ENCODE measurements at regions not wholly inside any gene's neighbourhood (a gene's known extent, or its start where the extent isn't known, plus 50 kb on each side); places are given as distances from the start of the nearest gene placed in this dataset.

DNA sequence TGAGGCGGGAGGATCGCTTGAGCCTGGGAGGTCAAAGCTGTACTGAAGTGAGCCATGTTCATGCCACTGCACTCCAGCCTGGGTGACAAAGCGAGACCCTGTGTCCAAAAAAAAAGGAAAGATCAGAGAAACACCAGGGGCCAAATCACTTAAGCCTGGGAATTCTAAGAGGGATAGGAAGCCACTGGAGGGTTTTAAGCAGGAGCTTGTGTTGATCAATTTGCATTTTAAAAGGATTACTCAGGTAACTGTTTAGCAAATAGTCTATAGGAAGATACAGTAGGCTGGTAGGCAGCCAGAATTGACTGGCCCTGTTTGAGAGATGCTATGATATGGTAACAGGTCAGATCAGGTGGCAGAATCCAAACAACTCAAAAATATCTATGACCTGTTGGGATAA is 162.7 kb downstream of the SPTSSA start (continued):
- TF ChIP-seq, protein P1, sequence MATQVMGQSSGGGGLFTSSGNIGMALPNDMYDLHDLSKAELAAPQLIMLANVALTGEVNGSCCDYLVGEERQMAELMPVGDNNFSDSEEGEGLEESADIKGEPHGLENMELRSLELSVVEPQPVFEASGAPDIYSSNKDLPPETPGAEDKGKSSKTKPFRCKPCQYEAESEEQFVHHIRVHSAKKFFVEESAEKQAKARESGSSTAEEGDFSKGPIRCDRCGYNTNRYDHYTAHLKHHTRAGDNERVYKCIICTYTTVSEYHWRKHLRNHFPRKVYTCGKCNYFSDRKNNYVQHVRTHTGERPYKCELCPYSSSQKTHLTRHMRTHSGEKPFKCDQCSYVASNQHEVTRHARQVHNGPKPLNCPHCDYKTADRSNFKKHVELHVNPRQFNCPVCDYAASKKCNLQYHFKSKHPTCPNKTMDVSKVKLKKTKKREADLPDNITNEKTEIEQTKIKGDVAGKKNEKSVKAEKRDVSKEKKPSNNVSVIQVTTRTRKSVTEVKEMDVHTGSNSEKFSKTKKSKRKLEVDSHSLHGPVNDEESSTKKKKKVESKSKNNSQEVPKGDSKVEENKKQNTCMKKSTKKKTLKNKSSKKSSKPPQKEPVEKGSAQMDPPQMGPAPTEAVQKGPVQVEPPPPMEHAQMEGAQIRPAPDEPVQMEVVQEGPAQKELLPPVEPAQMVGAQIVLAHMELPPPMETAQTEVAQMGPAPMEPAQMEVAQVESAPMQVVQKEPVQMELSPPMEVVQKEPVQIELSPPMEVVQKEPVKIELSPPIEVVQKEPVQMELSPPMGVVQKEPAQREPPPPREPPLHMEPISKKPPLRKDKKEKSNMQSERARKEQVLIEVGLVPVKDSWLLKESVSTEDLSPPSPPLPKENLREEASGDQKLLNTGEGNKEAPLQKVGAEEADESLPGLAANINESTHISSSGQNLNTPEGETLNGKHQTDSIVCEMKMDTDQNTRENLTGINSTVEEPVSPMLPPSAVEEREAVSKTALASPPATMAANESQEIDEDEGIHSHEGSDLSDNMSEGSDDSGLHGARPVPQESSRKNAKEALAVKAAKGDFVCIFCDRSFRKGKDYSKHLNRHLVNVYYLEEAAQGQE (IDR thresholded peaks at IDR 0.05) = no peak
- no peak for TF ChIP-seq HDAC2 (IDR thresholded peaks at IDR 0.05)
- TF ChIP-seq, protein P2, sequence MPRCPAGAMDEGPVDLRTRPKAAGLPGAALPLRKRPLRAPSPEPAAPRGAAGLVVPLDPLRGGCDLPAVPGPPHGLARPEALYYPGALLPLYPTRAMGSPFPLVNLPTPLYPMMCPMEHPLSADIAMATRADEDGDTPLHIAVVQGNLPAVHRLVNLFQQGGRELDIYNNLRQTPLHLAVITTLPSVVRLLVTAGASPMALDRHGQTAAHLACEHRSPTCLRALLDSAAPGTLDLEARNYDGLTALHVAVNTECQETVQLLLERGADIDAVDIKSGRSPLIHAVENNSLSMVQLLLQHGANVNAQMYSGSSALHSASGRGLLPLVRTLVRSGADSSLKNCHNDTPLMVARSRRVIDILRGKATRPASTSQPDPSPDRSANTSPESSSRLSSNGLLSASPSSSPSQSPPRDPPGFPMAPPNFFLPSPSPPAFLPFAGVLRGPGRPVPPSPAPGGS (IDR thresholded peaks at IDR 0.05) = no peak
- TF ChIP-seq RAD21 (conservative IDR thresholded peaks at IDR 0.05 in 1 of 2, IDR thresholded peaks at IDR 0.05 in 1 of 2) = no peak

DNA sequence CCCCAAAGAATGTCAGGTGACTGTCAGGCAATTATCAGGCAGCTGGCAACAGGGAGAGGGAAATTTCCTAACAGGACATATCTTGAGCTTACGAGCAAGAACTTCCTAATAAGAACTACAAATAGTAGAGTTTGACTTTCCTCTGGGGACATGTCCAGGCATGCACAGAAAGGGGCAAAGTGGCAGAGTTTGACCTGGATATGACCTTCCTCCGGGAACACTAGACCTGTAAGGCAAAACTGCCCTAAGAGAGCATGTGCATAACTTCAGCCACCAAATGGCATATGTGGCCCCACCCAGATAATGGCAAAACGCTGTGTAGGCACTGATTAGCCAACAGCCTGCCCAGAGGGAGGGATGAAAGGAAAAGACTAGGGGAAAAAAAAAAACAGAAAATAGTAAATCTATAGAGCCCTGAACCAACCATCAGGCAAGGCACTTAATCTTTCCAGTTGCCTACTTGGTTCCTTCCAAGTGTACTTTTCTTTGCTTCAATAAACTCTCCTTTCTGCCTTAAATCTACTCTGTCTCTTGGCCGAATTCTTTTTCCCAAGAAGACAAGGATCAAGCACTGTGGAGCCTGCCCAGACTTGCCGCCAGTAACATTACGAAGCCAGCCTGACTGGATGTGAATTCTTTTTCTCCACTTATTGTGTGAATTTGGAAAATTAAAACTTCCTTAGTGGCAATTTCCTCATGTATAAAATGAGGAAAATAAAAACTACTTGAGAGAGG is 164.1 kb downstream of the SPTSSA start:
- H3K9me3 ChIP-seq = no peaks in the 10 kb centered on the region
- DNase-seq (ENCODE audit: low read depth in 1 of 2, low spot score in 1 of 2) (peak in 1 of 2 experiments; percentile 31), ATAC-seq (no peak), FAIRE-seq (no peak)
- ChIA-PET POLR2A (no interaction called here), CTCF (no interaction called here)
- peak; percentile 58; the same call in 1 of the 2 replicates for TF ChIP-seq TP53 (CRISPR knock-in tag; IDR thresholded peaks at IDR 0.05)
- TF ChIP-seq, protein P3, sequence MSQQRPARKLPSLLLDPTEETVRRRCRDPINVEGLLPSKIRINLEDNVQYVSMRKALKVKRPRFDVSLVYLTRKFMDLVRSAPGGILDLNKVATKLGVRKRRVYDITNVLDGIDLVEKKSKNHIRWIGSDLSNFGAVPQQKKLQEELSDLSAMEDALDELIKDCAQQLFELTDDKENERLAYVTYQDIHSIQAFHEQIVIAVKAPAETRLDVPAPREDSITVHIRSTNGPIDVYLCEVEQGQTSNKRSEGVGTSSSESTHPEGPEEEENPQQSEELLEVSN (IDR thresholded peaks at IDR 0.05; ENCODE audit: borderline replicate concordance, low read depth) = no peak
- peak overlapping the region; percentile 36; the same call in 1 of the 3 replicates for H3K4me2 ChIP-seq
- H3K4me3 ChIP-seq = no peak overlapping the region
- H3K27ac ChIP-seq = peak overlapping the region; percentile 26 to 45; a peak in 4 of 6 replicates
- WGBS (ENCODE audit: missing lambda C conversion rate) = 46% methylated on average over 6 of the region's 6 CpGs
- peaks cover 8% of the 10 kb centered on the region for H3K4me1 ChIP-seq

DNA sequence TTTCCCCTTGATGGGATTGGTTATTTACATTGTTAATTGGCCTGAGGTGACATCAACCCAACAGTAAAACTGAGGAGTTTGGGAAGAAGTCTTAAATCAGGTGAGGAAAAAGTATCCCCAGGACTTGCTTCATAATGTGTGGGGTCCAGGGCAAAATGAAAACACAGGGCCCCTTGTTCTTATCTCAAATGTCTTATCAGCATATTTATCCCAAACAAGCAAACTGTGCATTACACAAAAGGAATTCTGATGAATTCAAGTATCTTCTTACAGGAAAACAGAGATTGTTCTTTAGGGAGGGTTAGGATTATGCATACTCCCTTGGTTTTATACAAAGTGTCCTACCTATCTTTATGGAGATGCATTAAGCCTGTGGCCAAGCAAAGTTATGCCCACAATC is 178.4 kb downstream of the SPTSSA start:
- DNase-seq (ENCODE audit: low read depth in 1 of 2, low spot score in 1 of 2) (no peak), ATAC-seq (no peak), FAIRE-seq (no peak)
- ChIA-PET POLR2A (no interaction called here), CTCF (interaction anchor here (0.9 kb wide), 1 partner anchor 445 kb away, joined by 3 read pairs; no protein-coding TSS in a partner anchor)
- TF ChIP-seq MAFK (IDR thresholded peaks at IDR 0.05; ENCODE audit: partially characterized antibody) (peak; percentile 49), RCOR1 (IDR thresholded peaks at IDR 0.05; ENCODE audit: low read depth, low read length) (no peak)
- Histone ChIP-seq H3K9me3 (no peaks in the 10 kb centered on the region), H3K27ac (no peak overlapping the region), H3K4me3 (no peak overlapping the region), H3K4me2 (no peak overlapping the region), H3K4me1 (no peaks in the 10 kb centered on the region)

DNA sequence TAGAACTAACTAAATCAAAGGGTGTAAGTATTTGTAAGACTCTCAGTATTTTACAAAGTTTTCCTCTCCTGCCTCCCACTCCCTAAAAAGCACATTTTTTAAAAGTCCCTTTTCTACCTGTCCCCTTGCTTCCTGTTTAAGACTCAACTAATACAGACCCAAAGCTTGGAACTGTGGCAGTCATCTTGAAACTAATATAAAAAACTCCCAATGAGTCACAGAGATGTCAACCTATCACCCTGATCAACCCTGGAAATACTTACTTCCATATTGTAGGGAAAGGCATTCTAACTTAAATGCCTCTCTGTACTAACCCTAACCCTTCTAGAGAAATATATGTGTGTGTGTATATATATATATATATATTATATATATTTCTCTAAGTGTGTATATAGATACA is 184.8 kb downstream of the SPTSSA start:
- Histone ChIP-seq H3K27ac (no peak overlapping the region), H3K4me1 (no peaks in the 10 kb centered on the region), H3K4me2 (no peak overlapping the region), H3K9me3 (no peaks in the 10 kb centered on the region), H3K4me3 (no peak overlapping the region)
- ChIA-PET POLR2A (no interaction called here), CTCF (no interaction called here)
- FAIRE-seq (no peak), DNase-seq (ENCODE audit: low read depth in 1 of 2, low spot score in 1 of 2) (no peak), ATAC-seq (no peak)
- TF ChIP-seq MAFK (IDR thresholded peaks at IDR 0.05; ENCODE audit: partially characterized antibody) = no peak
- TF ChIP-seq ESRRA (IDR thresholded peaks at IDR 0.05; ENCODE audit: borderline replicate concordance, low read length) = no peak
- TF ChIP-seq HOXA7 (CRISPR knock-in tag; IDR thresholded peaks at IDR 0.05) = no peak
- no peak for TF ChIP-seq TP53 (CRISPR knock-in tag; IDR thresholded peaks at IDR 0.05)
- TF ChIP-seq, protein P4, sequence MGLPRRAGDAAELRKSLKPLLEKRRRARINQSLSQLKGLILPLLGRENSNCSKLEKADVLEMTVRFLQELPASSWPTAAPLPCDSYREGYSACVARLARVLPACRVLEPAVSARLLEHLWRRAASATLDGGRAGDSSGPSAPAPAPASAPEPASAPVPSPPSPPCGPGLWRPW (IDR thresholded peaks at IDR 0.05) = no peak
- TF ChIP-seq JUNB (IDR thresholded peaks at IDR 0.05) = no peak
- TF ChIP-seq, protein P5, sequence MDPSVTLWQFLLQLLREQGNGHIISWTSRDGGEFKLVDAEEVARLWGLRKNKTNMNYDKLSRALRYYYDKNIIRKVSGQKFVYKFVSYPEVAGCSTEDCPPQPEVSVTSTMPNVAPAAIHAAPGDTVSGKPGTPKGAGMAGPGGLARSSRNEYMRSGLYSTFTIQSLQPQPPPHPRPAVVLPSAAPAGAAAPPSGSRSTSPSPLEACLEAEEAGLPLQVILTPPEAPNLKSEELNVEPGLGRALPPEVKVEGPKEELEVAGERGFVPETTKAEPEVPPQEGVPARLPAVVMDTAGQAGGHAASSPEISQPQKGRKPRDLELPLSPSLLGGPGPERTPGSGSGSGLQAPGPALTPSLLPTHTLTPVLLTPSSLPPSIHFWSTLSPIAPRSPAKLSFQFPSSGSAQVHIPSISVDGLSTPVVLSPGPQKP (IDR thresholded peaks at IDR 0.05; ENCODE audit: low read depth, low read length) = no peak
- no peak for TF ChIP-seq RNF2 (IDR thresholded peaks at IDR 0.05; ENCODE audit: borderline replicate concordance, low read depth)
- no peak for TF ChIP-seq SMC3 (IDR thresholded peaks at IDR 0.05)
- TF ChIP-seq GATA3 (IDR thresholded peaks at IDR 0.05; ENCODE audit: borderline replicate concordance) = no peak
- TF ChIP-seq, protein P6, sequence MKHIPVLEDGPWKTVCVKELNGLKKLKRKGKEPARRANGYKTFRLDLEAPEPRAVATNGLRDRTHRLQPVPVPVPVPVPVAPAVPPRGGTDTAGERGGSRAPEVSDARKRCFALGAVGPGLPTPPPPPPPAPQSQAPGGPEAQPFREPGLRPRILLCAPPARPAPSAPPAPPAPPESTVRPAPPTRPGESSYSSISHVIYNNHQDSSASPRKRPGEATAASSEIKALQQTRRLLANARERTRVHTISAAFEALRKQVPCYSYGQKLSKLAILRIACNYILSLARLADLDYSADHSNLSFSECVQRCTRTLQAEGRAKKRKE (CRISPR knock-in tag; IDR thresholded peaks at IDR 0.05; ENCODE audit: low read depth) = no peak
- TF ChIP-seq CBX2 (IDR thresholded peaks at IDR 0.05; ENCODE audit: borderline replicate concordance, low read depth) = no peak
- TF ChIP-seq EHF (CRISPR knock-in tag; IDR thresholded peaks at IDR 0.05) = no peak
- TF ChIP-seq, protein P7, sequence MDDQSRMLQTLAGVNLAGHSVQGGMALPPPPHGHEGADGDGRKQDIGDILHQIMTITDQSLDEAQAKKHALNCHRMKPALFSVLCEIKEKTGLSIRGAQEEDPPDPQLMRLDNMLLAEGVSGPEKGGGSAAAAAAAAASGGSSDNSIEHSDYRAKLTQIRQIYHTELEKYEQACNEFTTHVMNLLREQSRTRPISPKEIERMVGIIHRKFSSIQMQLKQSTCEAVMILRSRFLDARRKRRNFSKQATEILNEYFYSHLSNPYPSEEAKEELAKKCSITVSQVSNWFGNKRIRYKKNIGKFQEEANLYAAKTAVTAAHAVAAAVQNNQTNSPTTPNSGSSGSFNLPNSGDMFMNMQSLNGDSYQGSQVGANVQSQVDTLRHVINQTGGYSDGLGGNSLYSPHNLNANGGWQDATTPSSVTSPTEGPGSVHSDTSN (IDR thresholded peaks at IDR 0.05) = no peak
